ENCODE measurements at regions not wholly inside any gene's neighbourhood (a gene's known extent, or its start where the extent isn't known, plus 50 kb on each side); places are given as distances from the start of the nearest gene placed in this dataset.

DNA sequence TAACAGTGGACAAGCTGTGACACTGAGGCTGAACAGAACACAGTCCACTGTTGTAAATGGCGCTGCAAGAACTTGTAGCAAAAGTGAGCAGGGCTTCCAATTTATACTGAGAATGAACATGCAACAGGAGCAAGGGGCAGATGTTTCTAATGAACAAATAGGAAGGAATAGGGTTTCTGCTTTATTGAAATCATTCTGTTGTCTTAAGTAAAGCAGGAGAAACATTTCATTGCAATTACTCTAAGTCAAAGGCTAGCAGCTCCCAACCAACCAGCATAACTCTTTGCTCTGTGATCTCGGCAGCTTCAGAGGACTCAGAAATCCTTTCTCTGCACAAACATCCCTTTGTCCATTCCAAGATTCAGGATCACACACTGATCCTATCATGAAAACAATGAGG, 236.2 kb upstream of the PRSS58 start:
- TF ChIP-seq CTCF (conservative IDR thresholded peaks at IDR 0.05) (no peak), ZFX (IDR thresholded peaks at IDR 0.05) (no peak)
